Adrenal gland (tissue), 5 donors: ENCODE measurements at regions not wholly inside any gene's neighbourhood (a gene's known extent, or its start where the extent isn't known, plus 50 kb on each side); places are given as distances from the start of the nearest gene placed in this dataset.
"Not testable (repeated sequence)": the region's sequence is repeated elsewhere in the genome, so short reads cannot be mapped to it uniquely, and the experiment has no call there.

Experiments
- POLR2A ChIP-seq, 2 donors: fragments of 450-650 bp; IDR thresholded peaks; one replicate each; pipeline ENCODE4 v1.6.1; 2017; ENCODE audit warnings: antibody characterized with exemption in 2 of 2, mild to moderate bottlenecking in 2 of 2, moderate library complexity in 1 of 2
- TF ChIP-seq, protein P1 (sequence below), 6 experiments: fragments of 450-650 bp in 4 of 6; fragments of 200-600 bp in 2 of 6; sonication (generic) in 1 of 6; IDR thresholded peaks; 1 replicate in 5 of 6; 2 replicates in 1 of 6; pipeline versions ENCODE4 v1.5.1 to v1.8.0; 2016 to 2021; ENCODE audit warnings: antibody characterized with exemption in 6 of 6, mild to moderate bottlenecking in 2 of 6, moderate library complexity in 1 of 6
- donor health status: DM: no; HTN: no; CAD: no.

DNA sequence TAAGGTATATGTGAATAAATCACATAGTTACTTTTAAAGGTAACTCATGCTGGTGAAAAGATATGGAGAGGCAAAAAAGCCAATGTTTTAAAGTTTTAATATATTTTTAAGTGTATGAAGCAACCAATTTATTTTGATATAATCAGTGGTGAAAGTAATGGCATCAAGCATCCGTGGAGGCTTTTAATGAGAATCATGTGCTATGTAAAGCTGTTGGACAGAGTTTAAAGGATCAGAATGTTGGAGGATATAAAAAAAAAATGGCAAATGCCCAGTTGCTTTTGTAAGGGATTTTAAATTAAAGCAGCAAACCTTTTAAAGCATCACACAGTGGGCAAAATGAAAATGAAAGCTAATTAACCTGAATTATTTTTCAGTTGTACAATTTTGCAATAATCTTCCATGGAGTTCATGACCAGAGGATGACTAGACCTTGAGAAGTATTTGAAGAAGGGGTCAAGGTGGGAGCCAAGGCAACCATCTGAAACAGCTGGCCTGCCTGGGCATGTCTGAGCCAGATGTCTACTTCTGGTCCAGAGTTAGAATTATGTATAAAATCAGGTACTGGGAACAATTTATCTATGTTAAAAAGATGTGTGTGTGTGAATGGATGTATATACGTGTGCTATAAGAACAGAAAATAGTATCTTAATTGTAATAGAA is 1007.9 kb downstream of the LTN1 start:
- TF ChIP-seq, protein P1, sequence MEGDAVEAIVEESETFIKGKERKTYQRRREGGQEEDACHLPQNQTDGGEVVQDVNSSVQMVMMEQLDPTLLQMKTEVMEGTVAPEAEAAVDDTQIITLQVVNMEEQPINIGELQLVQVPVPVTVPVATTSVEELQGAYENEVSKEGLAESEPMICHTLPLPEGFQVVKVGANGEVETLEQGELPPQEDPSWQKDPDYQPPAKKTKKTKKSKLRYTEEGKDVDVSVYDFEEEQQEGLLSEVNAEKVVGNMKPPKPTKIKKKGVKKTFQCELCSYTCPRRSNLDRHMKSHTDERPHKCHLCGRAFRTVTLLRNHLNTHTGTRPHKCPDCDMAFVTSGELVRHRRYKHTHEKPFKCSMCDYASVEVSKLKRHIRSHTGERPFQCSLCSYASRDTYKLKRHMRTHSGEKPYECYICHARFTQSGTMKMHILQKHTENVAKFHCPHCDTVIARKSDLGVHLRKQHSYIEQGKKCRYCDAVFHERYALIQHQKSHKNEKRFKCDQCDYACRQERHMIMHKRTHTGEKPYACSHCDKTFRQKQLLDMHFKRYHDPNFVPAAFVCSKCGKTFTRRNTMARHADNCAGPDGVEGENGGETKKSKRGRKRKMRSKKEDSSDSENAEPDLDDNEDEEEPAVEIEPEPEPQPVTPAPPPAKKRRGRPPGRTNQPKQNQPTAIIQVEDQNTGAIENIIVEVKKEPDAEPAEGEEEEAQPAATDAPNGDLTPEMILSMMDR (IDR thresholded peaks at IDR 0.05), result not testable (repeated sequence)
- not testable (repeated sequence) for TF ChIP-seq POLR2A (IDR thresholded peaks at IDR 0.05)
